ENCODE measurements at regions not wholly inside any gene's neighbourhood (a gene's known extent, or its start where the extent isn't known, plus 50 kb on each side); places are given as distances from the start of the nearest gene placed in this dataset.

- TF ChIP-seq POLR2A (IDR thresholded peaks at IDR 0.05) (no peak), CTCF (IDR thresholded peaks at IDR 0.05) (no peak)
Observed at GRCh38 chr18:67794521-67794920, 278.0 kb upstream of the DSEL start.
